NT2/D1 (cell line): ENCODE measurements at regions not wholly inside any gene's neighbourhood (a gene's known extent, or its start where the extent isn't known, plus 50 kb on each side); places are given as distances from the start of the nearest gene placed in this dataset.

Experiments used
- DNase-seq: peaks from one replicate; pipeline ENCODE4 v3.0.0-alpha.2; 2011; ENCODE audit warnings: low read depth, low spot score
- H3K27me3 ChIP-seq: 2 replicates; pipeline ENCODE4 v1.6.0; 2011; ENCODE audit warnings: mild to moderate bottlenecking; ENCODE audit not compliant: insufficient read length, insufficient read depth
- H3K36me3 ChIP-seq: 2 replicates; pipeline ENCODE4 v1.6.1; 2011; ENCODE audit warnings: mild to moderate bottlenecking, low read length, mixed read lengths; ENCODE audit not compliant: insufficient read depth, insufficient read length
- H3K4me1 ChIP-seq: 2 replicates; pipeline ENCODE4 v1.5.1; 2011; ENCODE audit not compliant: insufficient read depth, insufficient read length
- H3K4me3 ChIP-seq: 2 replicates; pipeline ENCODE4 v1.5.1; 2011; ENCODE audit warnings: low read depth; ENCODE audit not compliant: insufficient read length
- H3K9ac ChIP-seq: 2 replicates; pipeline ENCODE4 v1.6.0; 2011; ENCODE audit warnings: low read depth; ENCODE audit not compliant: insufficient read length
- H3K9me3 ChIP-seq: 2 replicates; pipeline ENCODE4 v1.5.1; 2011; ENCODE audit warnings: mild to moderate bottlenecking, low read length; ENCODE audit not compliant: insufficient read depth
- SUZ12 ChIP-seq: IDR thresholded peaks from 2 replicates; pipeline ENCODE4 v1.6.1; 2011; ENCODE audit not compliant: insufficient read length, insufficient read depth; ENCODE audit errors: extremely low read depth
- YY1 ChIP-seq: IDR thresholded peaks from 2 replicates; pipeline ENCODE4 v1.6.1; 2011; ENCODE audit not compliant: insufficient read length, insufficient read depth
- ZNF274 ChIP-seq: IDR thresholded peaks from 2 replicates; pipeline ENCODE4 v1.6.1; 2011; ENCODE audit warnings: mild to moderate bottlenecking, low read depth, low read length

DNA sequence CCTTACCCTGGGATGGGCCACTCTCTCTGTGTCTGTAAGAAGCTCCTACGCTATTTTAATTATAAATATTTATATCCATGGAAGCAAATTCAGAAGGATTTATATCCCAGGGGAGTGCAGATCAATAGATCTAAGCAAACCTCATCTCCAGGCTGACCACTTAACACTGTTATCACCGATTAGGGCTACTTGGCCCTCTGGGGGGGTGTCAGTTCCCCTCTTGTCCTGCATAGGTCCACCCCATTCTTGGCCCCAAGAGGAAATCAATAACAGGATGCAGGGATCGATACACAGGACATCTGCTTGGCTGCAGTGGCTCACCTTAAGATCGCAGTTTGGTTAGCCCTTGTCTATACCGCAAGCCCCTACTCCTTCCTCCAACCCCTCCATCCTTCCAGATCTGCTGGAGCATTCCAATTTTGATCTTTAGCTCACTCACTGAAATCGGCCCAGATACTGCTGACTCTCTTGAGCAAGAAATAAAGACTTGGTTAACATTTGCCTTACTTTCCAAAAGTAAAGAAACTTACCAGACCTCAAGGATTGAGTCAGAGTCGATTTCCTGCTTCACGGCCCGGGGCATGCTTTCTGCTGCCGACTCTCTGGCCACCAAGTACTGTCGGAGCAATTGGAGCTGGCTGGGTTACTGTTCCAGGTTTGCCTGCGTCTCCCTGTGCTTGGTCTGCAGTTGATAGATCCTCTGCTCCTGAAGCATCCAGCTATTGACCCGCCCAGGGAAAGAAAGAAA lies 112.3 kb upstream of the PMFBP1 start:
- peaks cover 6% of the 10 kb centered on the region for H3K4me1 ChIP-seq
- H3K36me3 ChIP-seq = no peaks in the 10 kb centered on the region
- DNase-seq = no peak
- no peaks in the 10 kb centered on the region for H3K27me3 ChIP-seq
- TF ChIP-seq SUZ12 (no peak), YY1 (no peak), ZNF274 (no peak)
- no peak overlapping the region for H3K4me3 ChIP-seq
- no peaks in the 10 kb centered on the region for H3K9me3 ChIP-seq
- H3K9ac ChIP-seq = no peak overlapping the region

DNA sequence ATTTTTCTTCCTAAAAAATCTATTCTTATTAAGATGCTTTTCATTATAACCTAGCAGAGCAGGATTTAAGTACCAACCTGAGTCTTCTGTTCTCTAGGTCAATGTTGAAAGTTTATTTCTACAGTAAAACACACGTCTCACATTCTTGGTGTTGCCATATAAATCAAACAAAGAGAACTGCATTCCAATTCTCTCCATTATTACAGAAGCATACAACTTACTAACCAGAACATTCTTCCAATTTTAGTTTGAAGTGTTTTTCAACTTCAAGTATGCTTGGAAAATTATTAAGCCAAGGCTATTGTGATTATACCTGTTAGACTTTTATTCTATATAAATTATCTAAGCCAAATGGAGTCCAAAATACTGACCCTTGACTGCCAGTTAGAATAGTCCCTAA lies 110.4 kb upstream of the PMFBP1 start:
- Histone ChIP-seq H3K4me1 (peaks cover 6% of the 10 kb centered on the region), H3K9me3 (no peaks in the 10 kb centered on the region), H3K9ac (no peak overlapping the region), H3K36me3 (no peaks in the 10 kb centered on the region), H3K4me3 (no peak overlapping the region), H3K27me3 (no peaks in the 10 kb centered on the region)
- TF ChIP-seq ZNF274 (no peak), YY1 (no peak), SUZ12 (no peak)
- no peak for DNase-seq

DNA sequence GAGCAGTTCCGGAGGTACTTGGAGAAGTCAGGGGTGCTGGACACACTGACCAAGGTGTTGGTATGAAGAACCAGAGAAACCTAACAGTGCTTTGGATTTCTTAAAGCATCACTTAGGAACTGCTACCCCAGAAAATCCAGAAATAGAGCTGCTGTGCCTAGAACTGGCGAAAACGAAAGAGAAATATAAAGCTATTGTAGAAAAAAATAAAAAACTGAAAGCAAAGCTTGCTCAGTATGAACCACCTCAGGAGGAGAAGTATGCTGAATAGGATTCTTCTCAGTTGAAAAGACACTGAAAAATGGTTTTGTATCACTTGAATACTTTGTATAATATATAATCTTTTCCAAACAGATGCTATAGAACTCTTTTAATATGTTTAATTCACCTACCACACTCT lies 106.3 kb upstream of the PMFBP1 start:
- Histone ChIP-seq H3K9me3 (no peaks in the 10 kb centered on the region), H3K27me3 (no peaks in the 10 kb centered on the region), H3K36me3 (no peaks in the 10 kb centered on the region), H3K4me1 (no peaks in the 10 kb centered on the region), H3K9ac (no peak overlapping the region), H3K4me3 (no peak overlapping the region)
- no peak for TF ChIP-seq YY1
- no peak for TF ChIP-seq SUZ12
- no peak for TF ChIP-seq ZNF274
- no peak for DNase-seq

DNA sequence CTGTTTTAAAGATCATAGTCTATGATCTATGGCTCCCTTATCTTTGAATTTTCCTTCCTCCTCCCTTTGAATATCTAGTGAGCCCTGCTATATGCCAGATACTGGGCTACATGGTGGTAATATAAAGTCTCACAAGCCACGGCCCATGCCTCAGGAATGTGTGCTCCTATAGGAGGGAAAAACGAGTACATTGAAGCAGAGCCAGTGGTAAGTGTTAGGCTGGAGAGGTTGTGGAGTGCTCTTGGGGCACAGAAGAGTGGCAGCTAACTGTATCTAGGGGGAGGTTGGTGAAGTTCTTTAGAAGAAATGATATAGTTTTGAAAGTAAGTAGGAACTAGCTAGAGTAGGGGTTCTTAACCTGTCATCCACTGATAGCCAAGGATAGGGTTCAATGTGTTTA lies 105.8 kb upstream of the PMFBP1 start:
- no peaks in the 10 kb centered on the region for H3K36me3 ChIP-seq
- no peak overlapping the region for H3K9ac ChIP-seq
- H3K4me1 ChIP-seq = no peaks in the 10 kb centered on the region
- no peaks in the 10 kb centered on the region for H3K9me3 ChIP-seq
- no peaks in the 10 kb centered on the region for H3K27me3 ChIP-seq
- no peak overlapping the region for H3K4me3 ChIP-seq
- DNase-seq = no peak
- TF ChIP-seq ZNF274 (no peak), YY1 (no peak), SUZ12 (no peak)

DNA sequence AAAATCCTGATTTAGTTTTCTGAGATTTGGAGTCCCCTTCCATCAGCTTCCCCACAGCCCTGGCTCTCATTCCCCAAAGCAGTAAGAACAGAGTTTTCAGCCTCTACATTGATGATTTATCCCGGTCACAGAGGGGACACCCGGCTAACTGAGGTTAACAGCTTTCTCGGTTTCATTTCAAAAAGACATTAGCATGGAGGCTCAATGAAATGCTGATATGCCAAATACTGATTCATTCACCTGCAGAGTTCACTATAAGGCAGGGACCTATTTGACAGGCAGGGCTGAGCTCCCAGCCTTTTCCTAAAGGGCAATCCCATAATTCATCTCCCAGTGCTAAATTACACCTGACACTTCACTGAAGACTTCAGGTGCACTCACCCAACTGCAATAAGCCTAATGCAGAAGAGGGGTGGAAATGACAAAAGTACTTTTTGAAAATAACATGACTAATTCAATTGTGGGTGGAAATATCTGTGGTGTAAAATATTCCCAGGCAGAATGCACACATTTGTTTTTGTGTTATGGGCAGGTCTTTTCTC lies 99.8 kb upstream of the PMFBP1 start:
- no peak for DNase-seq
- no peaks in the 10 kb centered on the region for H3K9me3 ChIP-seq
- no peak for TF ChIP-seq ZNF274
- TF ChIP-seq SUZ12 = no peak
- TF ChIP-seq YY1 = no peak

DNA sequence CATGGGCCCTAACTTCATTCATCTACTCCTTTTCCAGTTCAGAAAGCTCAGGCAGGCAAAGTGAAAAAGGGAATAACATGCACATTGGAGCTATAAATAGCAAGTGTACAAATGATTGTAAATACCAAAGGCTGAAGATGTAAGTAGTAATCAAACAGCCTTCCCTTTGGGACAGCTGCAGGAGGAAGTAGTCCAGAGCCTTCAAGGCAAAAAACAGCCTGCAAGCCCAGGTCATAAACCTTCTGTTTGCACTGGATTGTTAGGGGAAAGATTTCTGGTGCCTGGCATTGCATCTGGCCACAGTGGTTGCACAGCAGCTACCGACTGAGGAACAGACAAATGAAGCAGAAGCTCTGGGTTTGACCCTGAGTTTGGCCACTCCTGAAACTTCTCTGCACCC lies 98.6 kb upstream of the PMFBP1 start:
- no peak for DNase-seq
- Histone ChIP-seq H3K9me3 (no peaks in the 10 kb centered on the region), H3K4me3 (no peak overlapping the region), H3K36me3 (no peaks in the 10 kb centered on the region), H3K4me1 (no peaks in the 10 kb centered on the region), H3K27me3 (no peaks in the 10 kb centered on the region), H3K9ac (no peak overlapping the region)
- TF ChIP-seq ZNF274 (no peak), YY1 (no peak), SUZ12 (no peak)

More for the DNA sequence above, 99.8 kb upstream of the PMFBP1 start:
- Histone ChIP-seq H3K4me1 (no peaks in the 10 kb centered on the region), H3K36me3 (no peaks in the 10 kb centered on the region), H3K9ac (no peak overlapping the region), H3K4me3 (no peak overlapping the region), H3K27me3 (no peaks in the 10 kb centered on the region)

DNA sequence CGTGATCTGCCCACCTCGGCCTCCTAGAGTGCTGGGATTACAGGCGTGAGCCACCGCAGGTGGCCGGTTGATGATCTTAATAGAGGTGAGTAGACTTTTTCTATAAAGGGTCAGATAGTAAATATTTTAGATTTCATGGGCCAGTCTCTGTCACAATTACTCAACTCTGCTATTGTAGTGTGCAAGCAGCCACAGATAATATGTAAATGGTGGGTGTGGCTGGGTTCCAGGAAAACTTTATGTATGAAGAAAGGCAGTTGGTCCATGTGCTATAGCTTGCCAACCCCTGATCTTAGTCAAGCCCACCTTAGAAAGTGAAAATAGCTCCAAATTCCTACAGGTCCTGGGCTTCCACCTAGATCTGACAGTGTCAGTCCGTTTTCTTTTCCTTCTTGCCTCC lies 94.9 kb upstream of the PMFBP1 start:
- H3K9me3 ChIP-seq = no peaks in the 10 kb centered on the region
- no peak overlapping the region for H3K4me3 ChIP-seq
- no peaks in the 10 kb centered on the region for H3K36me3 ChIP-seq
- no peaks in the 10 kb centered on the region for H3K4me1 ChIP-seq
- H3K9ac ChIP-seq = no peak overlapping the region
- no peak for TF ChIP-seq YY1
- no peak for TF ChIP-seq SUZ12
- TF ChIP-seq ZNF274 = no peak
- no peak for DNase-seq
- no peaks in the 10 kb centered on the region for H3K27me3 ChIP-seq
